Fibroblast of pulmonary artery (primary cell): ENCODE measurements at regions not wholly inside any gene's neighbourhood (a gene's known extent, or its start where the extent isn't known, plus 50 kb on each side); places are given as distances from the start of the nearest gene placed in this dataset.
A peak's percentile ranks its signal among the peaks of the same experiment; 100 is the strongest.
"Not testable (repeated sequence)": the region's sequence is repeated elsewhere in the genome, so short reads cannot be mapped to it uniquely, and the experiment has no call there.

Experiments used
- DNase-seq: peaks from one replicate; pipeline ENCODE4 v3.0.0-alpha.2; 2010; ENCODE audit warnings: low read depth
- H3K4me3 ChIP-seq: replicated peaks from 2 replicates; pipeline ENCODE4 v1.5.1; 2011; ENCODE audit warnings: low read depth, mild to moderate bottlenecking, control low read depth, low read length, moderate library complexity
- TF ChIP-seq, protein P1 (sequence below): IDR thresholded peaks from 2 replicates; pipeline ENCODE4 v1.5.1; 2011; ENCODE audit warnings: mild to moderate bottlenecking, control low read depth, low read length, inconsistent platforms; ENCODE audit errors: missing control alignments

DNA sequence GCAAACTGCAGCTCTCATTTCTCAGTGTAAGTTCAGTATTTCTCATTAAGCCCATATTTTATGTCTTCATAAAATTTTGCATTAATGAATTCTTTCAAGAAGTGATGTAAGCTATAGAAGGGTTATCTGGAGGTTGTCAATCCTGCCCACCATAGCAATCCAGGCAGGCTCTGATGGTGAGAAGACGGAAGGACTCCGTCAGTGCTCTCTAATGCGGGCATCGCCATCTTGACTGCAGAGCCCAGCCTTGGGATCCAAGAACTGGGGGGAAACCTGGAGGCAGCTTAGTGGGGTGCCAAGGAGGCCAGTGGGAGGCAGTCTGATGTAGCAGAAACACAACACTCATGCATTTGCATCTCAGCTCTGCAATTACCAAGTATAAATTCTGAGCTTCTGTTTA lies 707.4 kb upstream of the NRP1 start:
- no peak overlapping the region for H3K4me3 ChIP-seq
- DNase-seq, result no peak

DNA sequence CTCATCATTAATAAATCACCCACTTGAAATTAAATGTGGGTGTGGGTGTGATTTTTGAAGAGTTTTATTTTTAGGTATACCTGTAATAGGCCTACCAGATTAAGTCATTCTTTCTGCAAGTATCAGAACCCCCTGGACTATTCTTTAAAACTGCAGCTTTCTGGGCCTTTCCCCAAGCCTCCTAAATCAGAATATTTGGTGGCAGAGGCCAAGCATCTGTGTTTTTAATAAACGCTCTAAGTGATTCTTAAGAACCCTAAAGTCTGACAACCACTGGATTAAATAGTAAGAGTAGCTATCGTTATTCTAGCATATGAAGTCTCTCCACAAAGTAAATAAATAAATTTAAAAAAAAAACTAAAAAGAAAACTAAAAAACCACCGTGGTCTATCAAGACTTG lies 703.0 kb upstream of the NRP1 start:
- TF ChIP-seq, protein P1, sequence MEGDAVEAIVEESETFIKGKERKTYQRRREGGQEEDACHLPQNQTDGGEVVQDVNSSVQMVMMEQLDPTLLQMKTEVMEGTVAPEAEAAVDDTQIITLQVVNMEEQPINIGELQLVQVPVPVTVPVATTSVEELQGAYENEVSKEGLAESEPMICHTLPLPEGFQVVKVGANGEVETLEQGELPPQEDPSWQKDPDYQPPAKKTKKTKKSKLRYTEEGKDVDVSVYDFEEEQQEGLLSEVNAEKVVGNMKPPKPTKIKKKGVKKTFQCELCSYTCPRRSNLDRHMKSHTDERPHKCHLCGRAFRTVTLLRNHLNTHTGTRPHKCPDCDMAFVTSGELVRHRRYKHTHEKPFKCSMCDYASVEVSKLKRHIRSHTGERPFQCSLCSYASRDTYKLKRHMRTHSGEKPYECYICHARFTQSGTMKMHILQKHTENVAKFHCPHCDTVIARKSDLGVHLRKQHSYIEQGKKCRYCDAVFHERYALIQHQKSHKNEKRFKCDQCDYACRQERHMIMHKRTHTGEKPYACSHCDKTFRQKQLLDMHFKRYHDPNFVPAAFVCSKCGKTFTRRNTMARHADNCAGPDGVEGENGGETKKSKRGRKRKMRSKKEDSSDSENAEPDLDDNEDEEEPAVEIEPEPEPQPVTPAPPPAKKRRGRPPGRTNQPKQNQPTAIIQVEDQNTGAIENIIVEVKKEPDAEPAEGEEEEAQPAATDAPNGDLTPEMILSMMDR, result no peak
- H3K4me3 ChIP-seq, result no peak overlapping the region
- DNase-seq, result no peak

More for the DNA sequence above, 707.4 kb upstream of the NRP1 start:
- TF ChIP-seq, protein P1, result no peak

DNA sequence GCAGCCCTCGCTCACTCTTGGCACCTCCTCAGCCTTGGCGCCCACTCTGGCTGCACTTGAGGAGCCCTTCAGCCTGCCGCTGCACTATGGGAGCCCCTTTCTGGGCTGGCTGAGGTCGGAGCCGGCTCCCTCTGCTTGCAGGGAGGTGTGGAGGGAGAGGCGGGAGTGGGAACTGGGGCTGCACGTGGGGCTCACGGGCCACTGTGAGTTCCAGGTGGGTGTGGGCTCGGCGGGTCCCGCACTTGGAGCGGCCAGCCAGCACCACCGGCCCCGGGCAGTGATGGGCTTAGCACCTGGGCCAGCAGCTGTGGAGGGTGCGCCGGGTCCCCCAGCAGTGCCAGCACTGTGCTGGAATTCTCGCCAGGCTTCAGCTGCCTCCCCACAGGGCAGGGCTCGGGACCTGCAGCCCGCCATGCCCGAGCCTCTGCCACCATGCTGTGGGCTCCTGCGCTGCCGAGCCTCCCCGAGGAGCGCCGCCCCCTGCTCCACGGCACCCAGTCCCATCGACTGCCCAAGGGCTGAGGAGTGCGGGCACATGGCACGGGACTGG lies 700.8 kb upstream of the NRP1 start:
- not testable (repeated sequence) for H3K4me3 ChIP-seq, DNase-seq

DNA sequence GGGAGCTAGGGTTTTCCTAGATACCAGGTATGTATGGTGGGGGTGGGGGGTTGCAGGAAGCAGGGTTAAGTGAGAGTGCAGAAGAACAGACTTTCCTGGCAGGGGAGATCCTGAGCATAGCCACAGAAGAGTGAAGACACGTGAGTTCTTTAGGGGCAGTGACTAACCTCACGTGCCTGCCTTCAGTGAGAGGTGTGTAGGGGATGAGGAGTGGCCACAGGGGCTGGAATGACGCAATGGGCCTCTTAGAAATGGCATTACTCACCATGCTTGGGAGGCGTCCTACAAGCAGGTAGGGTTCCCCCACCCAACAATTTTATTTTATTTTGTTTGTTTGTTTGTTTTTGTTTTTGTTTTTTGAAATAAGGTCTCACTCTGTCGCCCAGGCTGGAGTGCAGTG lies 698.6 kb upstream of the NRP1 start:
- no peak for DNase-seq

DNA sequence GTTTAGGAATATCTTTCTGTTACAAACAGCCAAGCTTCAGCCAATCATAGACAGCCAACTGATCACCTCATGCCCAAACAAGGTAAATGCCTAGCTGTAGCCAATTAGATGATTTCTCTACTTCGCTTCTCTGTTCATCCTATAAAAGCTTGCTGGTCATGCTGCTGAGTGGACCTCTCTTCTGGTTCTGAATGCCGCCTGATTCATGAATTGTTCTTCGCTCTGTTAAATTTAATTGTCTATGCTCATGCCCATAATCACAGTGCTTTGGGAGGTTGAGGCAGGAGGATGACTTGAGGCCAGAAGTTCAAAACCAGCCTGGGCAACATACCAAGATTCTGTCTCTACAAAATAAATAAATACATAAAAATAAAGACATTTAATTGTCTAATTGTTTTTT lies 698.1 kb upstream of the NRP1 start:
- no peak overlapping the region for H3K4me3 ChIP-seq
- TF ChIP-seq, protein P1, result no peak
- no peak for DNase-seq

More for the DNA sequence above, 698.6 kb upstream of the NRP1 start:
- TF ChIP-seq, protein P1, result no peak
- H3K4me3 ChIP-seq, result no peak overlapping the region

DNA sequence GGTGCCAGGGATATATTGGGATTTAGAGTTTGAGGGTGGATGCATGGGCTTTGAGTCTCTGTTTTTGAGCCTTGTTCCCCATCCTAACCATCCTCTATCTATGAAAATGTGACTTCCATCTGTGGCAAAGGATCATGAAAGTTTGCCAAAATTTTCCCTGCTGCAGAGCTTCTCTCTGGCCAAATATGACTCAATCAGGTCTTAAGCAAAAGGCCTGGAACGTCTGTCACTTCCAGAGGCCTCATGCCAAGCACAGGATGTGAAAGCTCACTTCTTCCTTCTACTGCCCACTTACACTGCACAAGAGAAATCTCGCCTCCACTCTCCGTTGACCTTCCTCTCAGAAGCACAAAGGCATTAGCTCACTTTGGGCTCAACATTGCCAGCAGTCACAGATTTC lies 696.9 kb upstream of the NRP1 start:
- peak; percentile 88 for DNase-seq
- TF ChIP-seq, protein P1, result no peak
- no peak overlapping the region for H3K4me3 ChIP-seq

DNA sequence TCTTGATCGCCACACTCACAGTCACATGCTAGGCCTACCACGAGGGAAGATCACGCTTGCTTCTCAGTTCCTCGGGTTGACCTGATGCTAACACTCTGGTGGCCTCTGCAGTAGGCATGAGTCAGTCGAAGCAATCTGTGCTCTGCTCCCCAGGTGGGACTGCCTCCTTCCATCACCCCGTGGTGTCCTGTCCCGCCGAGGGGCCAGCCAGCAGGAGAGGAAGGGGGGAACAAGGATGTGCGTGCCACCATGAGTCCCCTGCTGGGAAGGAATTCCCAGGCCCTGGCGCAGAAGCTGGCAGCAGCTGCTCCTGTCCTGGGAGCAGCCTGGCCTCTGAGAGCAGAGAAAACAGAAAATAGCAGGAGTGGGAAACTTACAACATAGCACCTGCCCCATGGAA lies 695.0 kb upstream of the NRP1 start:
- H3K4me3 ChIP-seq, result no peak overlapping the region
- TF ChIP-seq, protein P1, result no peak
- DNase-seq, result no peak
